OCI-LY1 (cell line): ENCODE measurements at regions not wholly inside any gene's neighbourhood (a gene's known extent, or its start where the extent isn't known, plus 50 kb on each side); places are given as distances from the start of the nearest gene placed in this dataset.

Experiments
- EZH2 ChIP-seq: fragments of 200-600 bp; sonication (generic), shearing (Covaris generic); IDR thresholded peaks from 2 replicates; pipeline ENCODE4 v1.8.0; 2017; ENCODE audit warnings: borderline replicate concordance, mixed run types, mild to moderate bottlenecking, antibody characterized with exemption, low read length, moderate library complexity, mixed read lengths
- TF ChIP-seq, protein P1 (sequence below): fragments of 200-600 bp; sonication (generic), shearing (Covaris generic); IDR thresholded peaks from 2 replicates; pipeline ENCODE4 v1.5.1; 2017; ENCODE audit warnings: mild to moderate bottlenecking, antibody characterized with exemption, low read length, moderate library complexity, mixed read lengths

GRCh38 chr4:54556051-54556450 lies 101.7 kb upstream of the KIT start:
- TF ChIP-seq, protein P1, sequence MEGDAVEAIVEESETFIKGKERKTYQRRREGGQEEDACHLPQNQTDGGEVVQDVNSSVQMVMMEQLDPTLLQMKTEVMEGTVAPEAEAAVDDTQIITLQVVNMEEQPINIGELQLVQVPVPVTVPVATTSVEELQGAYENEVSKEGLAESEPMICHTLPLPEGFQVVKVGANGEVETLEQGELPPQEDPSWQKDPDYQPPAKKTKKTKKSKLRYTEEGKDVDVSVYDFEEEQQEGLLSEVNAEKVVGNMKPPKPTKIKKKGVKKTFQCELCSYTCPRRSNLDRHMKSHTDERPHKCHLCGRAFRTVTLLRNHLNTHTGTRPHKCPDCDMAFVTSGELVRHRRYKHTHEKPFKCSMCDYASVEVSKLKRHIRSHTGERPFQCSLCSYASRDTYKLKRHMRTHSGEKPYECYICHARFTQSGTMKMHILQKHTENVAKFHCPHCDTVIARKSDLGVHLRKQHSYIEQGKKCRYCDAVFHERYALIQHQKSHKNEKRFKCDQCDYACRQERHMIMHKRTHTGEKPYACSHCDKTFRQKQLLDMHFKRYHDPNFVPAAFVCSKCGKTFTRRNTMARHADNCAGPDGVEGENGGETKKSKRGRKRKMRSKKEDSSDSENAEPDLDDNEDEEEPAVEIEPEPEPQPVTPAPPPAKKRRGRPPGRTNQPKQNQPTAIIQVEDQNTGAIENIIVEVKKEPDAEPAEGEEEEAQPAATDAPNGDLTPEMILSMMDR = no peak
- TF ChIP-seq EZH2 = no peak
